CD14-positive monocyte (primary cell): ENCODE measurements at regions not wholly inside any gene's neighbourhood (a gene's known extent, or its start where the extent isn't known, plus 50 kb on each side); places are given as distances from the start of the nearest gene placed in this dataset.
"Not testable (repeated sequence)": the region's sequence is repeated elsewhere in the genome, so short reads cannot be mapped to it uniquely, and the experiment has no call there.

Experiments used
- DNase-seq, 3 donors: peaks; one replicate each; pipeline ENCODE4 v3.0.0-alpha.2; 2011 to 2022
- H2AFZ ChIP-seq: 2 replicates; pipeline ENCODE4 v1.6.0; 2012; ENCODE audit warnings: mild to moderate bottlenecking, low read depth, low read length, inconsistent platforms; ENCODE audit not compliant: insufficient read depth, poor library complexity, severe bottlenecking
- H3K27ac ChIP-seq, 2 donors: 1 replicate in 1 of 2; 2 replicates in 1 of 2; pipeline ENCODE4 v1.5.1; 2012 to 2013; ENCODE audit warnings: low read length in 2 of 2, control low read depth in 1 of 2, inconsistent platforms in 1 of 2, low read depth in 1 of 2, mild to moderate bottlenecking in 1 of 2
- H3K27me3 ChIP-seq, 2 donors: one replicate each; pipeline versions ENCODE4 v1.6.0 to v1.6.1; 2011 to 2013; ENCODE audit warnings: low read length in 2 of 2; ENCODE audit not compliant: control insufficient read depth in 2 of 2, insufficient read depth in 2 of 2
- H3K36me3 ChIP-seq, 2 donors: replicated peaks in 1 of 2; 1 replicate in 1 of 2; 2 replicates in 1 of 2; pipeline versions ENCODE4 v1.5.1 to v1.6.1; 2012 to 2013; ENCODE audit warnings: low read length in 2 of 2, control low read depth in 1 of 2, inconsistent platforms in 1 of 2, mild to moderate bottlenecking in 1 of 2; ENCODE audit not compliant: insufficient read depth in 2 of 2, control insufficient read depth in 1 of 2
- H3K4me1 ChIP-seq, 2 donors: 1 replicate in 1 of 2; 2 replicates in 1 of 2; pipeline versions ENCODE4 v1.5.1 to v1.6.1; 2012 to 2013; ENCODE audit warnings: low read length in 2 of 2, control low read depth in 1 of 2, inconsistent platforms in 1 of 2, mild to moderate bottlenecking in 1 of 2, moderate library complexity in 1 of 2; ENCODE audit not compliant: insufficient read depth in 2 of 2, control insufficient read depth in 1 of 2
- H3K4me2 ChIP-seq: replicated peaks from 2 replicates; pipeline ENCODE3; 2012; ENCODE audit warnings: low read length, moderate library complexity, mild to moderate bottlenecking; ENCODE audit not compliant: poor library complexity, severe bottlenecking; ENCODE audit errors: extremely low read depth
- H3K4me3 ChIP-seq, 3 experiments: fragments of 200-600 bp in 1 of 3; sonication (generic) in 1 of 3; replicated peaks in 1 of 3; 1 replicate in 2 of 3; 2 replicates in 1 of 3; pipeline ENCODE4 v1.5.1; 2011 to 2013; ENCODE audit warnings: low read length in 3 of 3, mild to moderate bottlenecking in 3 of 3, control low read depth in 2 of 3, low read depth in 2 of 3, inconsistent platforms in 1 of 3, moderate library complexity in 1 of 3
- H3K79me2 ChIP-seq: 2 replicates; pipeline ENCODE4 v1.6.0; 2012; ENCODE audit warnings: mild to moderate bottlenecking, control low read depth, inconsistent platforms, low read length, moderate library complexity; ENCODE audit not compliant: insufficient read depth
- H3K9ac ChIP-seq: 2 replicates; pipeline ENCODE4 v1.6.0; 2017; ENCODE audit warnings: low read length, mild to moderate bottlenecking; ENCODE audit not compliant: insufficient read depth, poor library complexity, severe bottlenecking
- H3K9me3 ChIP-seq, 2 donors: replicated peaks in 1 of 2; 1 replicate in 1 of 2; 2 replicates in 1 of 2; pipeline versions ENCODE4 v1.5.1 to v1.6.1; 2012 to 2013; ENCODE audit warnings: low read length in 2 of 2, control low read depth in 1 of 2; ENCODE audit not compliant: control insufficient read depth in 1 of 2, insufficient read depth in 1 of 2
- H4K20me1 ChIP-seq: 2 replicates; pipeline ENCODE4 v1.6.0; 2012; ENCODE audit warnings: mild to moderate bottlenecking, low read length, control low read depth, moderate library complexity; ENCODE audit not compliant: insufficient read depth
- H3K27ac Mint-ChIP-seq, 7 donors: one replicate each; pipeline ENCODE4 v1.8.0; 2020; ENCODE audit warnings: mild to moderate bottlenecking in 7 of 7, mixed read lengths in 7 of 7, moderate library complexity in 6 of 7, inconsistent platforms in 2 of 7
- H3K27me3 Mint-ChIP-seq, 3 donors: one replicate each; pipeline ENCODE4 v1.8.0; 2021 to 2022; ENCODE audit warnings: low read depth in 3 of 3, mild to moderate bottlenecking in 3 of 3, mixed read lengths in 3 of 3, moderate library complexity in 3 of 3, inconsistent platforms in 1 of 3
- H3K36me3 Mint-ChIP-seq, 2 donors: one replicate each; pipeline ENCODE4 v1.8.0; 2020; ENCODE audit warnings: mixed read lengths in 2 of 2, inconsistent platforms in 1 of 2, mild to moderate bottlenecking in 1 of 2
- H3K4me1 Mint-ChIP-seq: one replicate; pipeline ENCODE4 v1.8.0; 2020; ENCODE audit warnings: mild to moderate bottlenecking, mixed read lengths
- H3K4me3 Mint-ChIP-seq, 2 donors: one replicate each; pipeline ENCODE4 v1.8.0; 2020; ENCODE audit warnings: mild to moderate bottlenecking in 2 of 2, mixed read lengths in 2 of 2, moderate library complexity in 1 of 2
- H3K9me3 Mint-ChIP-seq, 7 donors: one replicate each; pipeline ENCODE4 v1.8.0; 2020 to 2022; ENCODE audit warnings: mixed read lengths in 7 of 7, mild to moderate bottlenecking in 6 of 7, moderate library complexity in 6 of 7, inconsistent platforms in 2 of 7
- WGBS: methylation state at CpG from one replicate; pipeline ENCODE4 v1.1.5; 2013; ENCODE audit warnings: missing lambda C conversion rate; ENCODE audit not compliant: insufficient coverage; 5-methylcytosine and 5-hydroxymethylcytosine counted together
- intact Hi-C, 2 donors: fragments of 100-400 bp; cut with micrococcal nuclease; formaldehyde crosslinking; loops; one replicate each; pipeline versions ENCODE4 v1.15.0 to v1.15.1; 2023

- no CpG with 5 or more reads among the region's 3 CpGs for WGBS
- H3K4me2 ChIP-seq, intact Hi-C loops, DNase-seq, H3K9me3 Mint-ChIP-seq, H2AFZ ChIP-seq, H3K27ac ChIP-seq, H4K20me1 ChIP-seq, H3K79me2 ChIP-seq, H3K4me3 ChIP-seq, H3K4me1 Mint-ChIP-seq, H3K36me3 Mint-ChIP-seq, H3K27ac Mint-ChIP-seq, H3K4me3 Mint-ChIP-seq, H3K9ac ChIP-seq, H3K9me3 ChIP-seq, H3K4me1 ChIP-seq, H3K27me3 ChIP-seq, H3K27me3 Mint-ChIP-seq, H3K36me3 ChIP-seq: not testable (repeated sequence)
These were observed 116.5 kb upstream of the PLGLB2 start for GRCh38 chr2:87631402-87631801.

GRCh38 chr2:87633287-87633963, 114.5 kb upstream of the PLGLB2 start:
- H3K4me1 Mint-ChIP-seq, H3K27me3 Mint-ChIP-seq, H3K27ac Mint-ChIP-seq, intact Hi-C loops, H2AFZ ChIP-seq, H3K36me3 Mint-ChIP-seq, H3K9me3 ChIP-seq, DNase-seq, H3K4me3 ChIP-seq, H3K79me2 ChIP-seq, H3K27ac ChIP-seq, H3K9me3 Mint-ChIP-seq, H3K4me1 ChIP-seq, H3K4me3 Mint-ChIP-seq, H3K4me2 ChIP-seq, H4K20me1 ChIP-seq, H3K9ac ChIP-seq, H3K36me3 ChIP-seq, H3K27me3 ChIP-seq: not testable (repeated sequence)
- no CpG with 5 or more reads among the region's 3 CpGs for WGBS

GRCh38 chr2:87634106-87634505, 113.8 kb upstream of the PLGLB2 start:
- H3K27ac Mint-ChIP-seq, H3K9me3 Mint-ChIP-seq: not testable (repeated sequence)
- no CpG with 5 or more reads among the region's 7 CpGs for WGBS

GRCh38 chr2:87634971-87635650, 112.8 kb upstream of the PLGLB2 start:
- H3K36me3 Mint-ChIP-seq, H2AFZ ChIP-seq, H3K27me3 Mint-ChIP-seq, H3K9me3 Mint-ChIP-seq, H3K4me3 Mint-ChIP-seq, H3K9ac ChIP-seq, H3K4me2 ChIP-seq, H3K79me2 ChIP-seq, H3K4me1 ChIP-seq, H4K20me1 ChIP-seq, H3K27ac ChIP-seq, H3K4me1 Mint-ChIP-seq, intact Hi-C loops, H3K4me3 ChIP-seq, H3K27me3 ChIP-seq, H3K27ac Mint-ChIP-seq, DNase-seq, H3K36me3 ChIP-seq, H3K9me3 ChIP-seq: not testable (repeated sequence)
- 88% methylated on average over 2 of the region's 10 CpGs for WGBS

More at GRCh38 chr2:87634106-87634505, 113.8 kb upstream of the PLGLB2 start:
- H3K4me2 ChIP-seq, intact Hi-C loops, H3K36me3 Mint-ChIP-seq, H3K9me3 ChIP-seq, DNase-seq, H3K27me3 Mint-ChIP-seq, H3K27me3 ChIP-seq, H2AFZ ChIP-seq, H3K9ac ChIP-seq, H3K4me1 Mint-ChIP-seq, H4K20me1 ChIP-seq, H3K4me3 Mint-ChIP-seq, H3K79me2 ChIP-seq, H3K27ac ChIP-seq, H3K4me1 ChIP-seq, H3K36me3 ChIP-seq, H3K4me3 ChIP-seq: not testable (repeated sequence)
